ENCODE measurements at regions not wholly inside any gene's neighbourhood (a gene's known extent, or its start where the extent isn't known, plus 50 kb on each side); places are given as distances from the start of the nearest gene placed in this dataset.

DNA sequence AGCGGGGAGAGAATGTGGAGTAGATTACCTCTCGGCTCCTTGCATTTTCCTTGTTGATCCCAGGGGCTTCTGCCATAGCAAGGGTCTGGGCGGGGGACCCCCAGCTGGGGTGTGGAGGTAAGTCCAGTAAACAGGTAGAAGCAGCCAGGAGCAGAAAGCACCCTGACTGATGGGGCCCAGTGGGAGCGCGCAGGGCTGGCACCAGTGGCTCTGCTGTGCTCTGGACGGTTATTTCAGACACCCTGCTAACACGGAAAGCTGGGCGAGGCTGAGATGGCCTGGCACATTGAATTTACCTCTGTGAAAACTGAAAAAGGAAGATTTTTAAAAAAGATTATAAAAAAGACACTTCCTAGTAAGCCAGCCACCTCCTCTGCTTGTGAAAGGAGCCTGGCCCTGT, 88.4 kb upstream of the CALM2 start:
- Histone ChIP-seq H3K9ac (ENCODE audit: extremely low read depth, low read length, poor library complexity, severe bottlenecking) (no peak overlapping the region), H3K27ac (ENCODE audit: low read depth, low read length) (no peak overlapping the region), H3K36me3 (ENCODE audit: control insufficient read depth, insufficient read depth, low read length) (no peaks in the 10 kb centered on the region), H3K27me3 (ENCODE audit: control insufficient read depth, insufficient read depth, low read length, poor library complexity, severe bottlenecking) (no peaks in the 10 kb centered on the region), H3K9me3 (ENCODE audit: control insufficient read depth, low read length) (no peaks in the 10 kb centered on the region), H3K4me3 (ENCODE audit: low read length) (no peak overlapping the region), H3K4me1 (ENCODE audit: control insufficient read depth, insufficient read depth, low read length) (peaks cover 13% of the 10 kb centered on the region)
- no peaks in the 10 kb centered on the region for H3K9me3 Mint-ChIP-seq
- H3K4me3 Mint-ChIP-seq, result no peak overlapping the region
- H3K4me1 Mint-ChIP-seq, result peaks cover 25% of the 10 kb centered on the region
- no peak for DNase-seq
- no peaks in the 10 kb centered on the region for H3K36me3 Mint-ChIP-seq (ENCODE audit: low read depth)
- peak overlapping the region; percentile 55 for H3K27ac Mint-ChIP-seq
- TF ChIP-seq, protein P1, sequence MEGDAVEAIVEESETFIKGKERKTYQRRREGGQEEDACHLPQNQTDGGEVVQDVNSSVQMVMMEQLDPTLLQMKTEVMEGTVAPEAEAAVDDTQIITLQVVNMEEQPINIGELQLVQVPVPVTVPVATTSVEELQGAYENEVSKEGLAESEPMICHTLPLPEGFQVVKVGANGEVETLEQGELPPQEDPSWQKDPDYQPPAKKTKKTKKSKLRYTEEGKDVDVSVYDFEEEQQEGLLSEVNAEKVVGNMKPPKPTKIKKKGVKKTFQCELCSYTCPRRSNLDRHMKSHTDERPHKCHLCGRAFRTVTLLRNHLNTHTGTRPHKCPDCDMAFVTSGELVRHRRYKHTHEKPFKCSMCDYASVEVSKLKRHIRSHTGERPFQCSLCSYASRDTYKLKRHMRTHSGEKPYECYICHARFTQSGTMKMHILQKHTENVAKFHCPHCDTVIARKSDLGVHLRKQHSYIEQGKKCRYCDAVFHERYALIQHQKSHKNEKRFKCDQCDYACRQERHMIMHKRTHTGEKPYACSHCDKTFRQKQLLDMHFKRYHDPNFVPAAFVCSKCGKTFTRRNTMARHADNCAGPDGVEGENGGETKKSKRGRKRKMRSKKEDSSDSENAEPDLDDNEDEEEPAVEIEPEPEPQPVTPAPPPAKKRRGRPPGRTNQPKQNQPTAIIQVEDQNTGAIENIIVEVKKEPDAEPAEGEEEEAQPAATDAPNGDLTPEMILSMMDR (conservative IDR thresholded peaks at IDR 0.05), result no peak
- WGBS, 2 experiments (ENCODE audit: insufficient coverage in 1 of 2, insufficient read length in 1 of 2), result 92 to 98% methylated on average over 6 to 8 of the region's 8 CpGs
- H3K27me3 Mint-ChIP-seq (ENCODE audit: insufficient read depth), result no peaks in the 10 kb centered on the region

DNA sequence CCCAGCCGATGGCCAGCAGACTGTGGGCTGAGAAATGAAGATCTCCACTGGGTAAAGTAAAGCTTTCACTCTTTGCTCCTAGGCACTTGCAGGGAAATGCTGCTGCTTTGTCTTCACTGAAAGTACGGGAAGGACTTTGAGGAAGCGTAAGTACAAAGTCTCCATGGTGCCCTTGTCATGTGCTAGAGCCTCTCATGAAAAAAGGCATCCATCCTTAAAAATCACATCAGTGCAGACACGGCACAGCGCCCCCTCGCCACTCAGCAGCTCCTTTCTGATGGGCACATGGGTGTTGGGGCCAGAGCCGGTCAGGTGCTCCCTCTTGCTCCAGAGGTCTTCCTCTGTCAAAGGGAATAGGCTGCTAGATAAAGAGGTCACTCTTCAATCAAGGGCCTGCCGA, 87.8 kb upstream of the CALM2 start:
- no peaks in the 10 kb centered on the region for H3K9me3 Mint-ChIP-seq
- H3K9ac ChIP-seq (ENCODE audit: extremely low read depth, low read length, poor library complexity, severe bottlenecking), result no peak overlapping the region
- H3K27me3 ChIP-seq (ENCODE audit: control insufficient read depth, insufficient read depth, low read length, poor library complexity, severe bottlenecking), result no peaks in the 10 kb centered on the region
- H3K27me3 Mint-ChIP-seq (ENCODE audit: insufficient read depth), result no peaks in the 10 kb centered on the region
- H3K36me3 Mint-ChIP-seq (ENCODE audit: low read depth), result no peaks in the 10 kb centered on the region
- no peaks in the 10 kb centered on the region for H3K9me3 ChIP-seq (ENCODE audit: control insufficient read depth, low read length)
- no peak overlapping the region for H3K27ac Mint-ChIP-seq
- peaks cover 25% of the 10 kb centered on the region for H3K4me1 Mint-ChIP-seq
- no peak overlapping the region for H3K4me3 ChIP-seq (ENCODE audit: low read length)
- no peak overlapping the region for H3K27ac ChIP-seq (ENCODE audit: low read depth, low read length)
- peak; percentile 80 for DNase-seq
- TF ChIP-seq, protein P1 (conservative IDR thresholded peaks at IDR 0.05), result peak; percentile 61
- peaks cover 9% of the 10 kb centered on the region for H3K4me1 ChIP-seq (ENCODE audit: control insufficient read depth, insufficient read depth, low read length)
- WGBS, 2 experiments (ENCODE audit: insufficient coverage in 1 of 2, insufficient read length in 1 of 2), result 69 to 84% methylated on average over 8 of the region's 8 CpGs
- H3K4me3 Mint-ChIP-seq, result no peak overlapping the region
- no peaks in the 10 kb centered on the region for H3K36me3 ChIP-seq (ENCODE audit: control insufficient read depth, insufficient read depth, low read length)

DNA sequence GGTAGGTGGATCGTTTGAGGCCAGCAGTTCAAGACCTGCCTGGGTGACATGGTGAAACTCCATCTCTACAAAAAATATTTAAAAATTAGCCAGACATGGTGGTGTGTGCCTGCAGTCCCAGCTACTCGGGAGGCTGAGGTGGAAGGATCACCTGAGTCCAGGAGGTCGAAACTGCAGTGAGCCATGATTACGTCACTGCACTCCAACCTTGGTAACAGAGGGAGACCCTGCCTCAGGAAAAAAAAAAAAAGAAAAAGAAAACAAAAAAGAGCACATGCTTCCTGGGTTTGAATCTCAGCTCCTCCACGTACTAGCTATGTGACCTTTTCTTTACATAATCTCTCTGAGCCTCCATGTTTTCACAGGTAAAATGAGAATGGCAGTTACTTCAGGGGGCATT, 86.3 kb upstream of the CALM2 start:
- no peak overlapping the region for H3K4me3 ChIP-seq (ENCODE audit: low read length)
- H3K9ac ChIP-seq (ENCODE audit: extremely low read depth, low read length, poor library complexity, severe bottlenecking), result no peak overlapping the region
- H3K36me3 ChIP-seq (ENCODE audit: control insufficient read depth, insufficient read depth, low read length), result no peaks in the 10 kb centered on the region
- no peak overlapping the region for H3K27ac ChIP-seq (ENCODE audit: low read depth, low read length)
- 97% methylated on average over 4 to 5 of the region's 5 CpGs for WGBS, 2 experiments (ENCODE audit: insufficient coverage in 1 of 2, insufficient read length in 1 of 2)
- TF ChIP-seq, protein P1 (conservative IDR thresholded peaks at IDR 0.05), result no peak
- Mint-ChIP-seq H3K36me3 (ENCODE audit: low read depth) (no peaks in the 10 kb centered on the region), H3K27me3 (ENCODE audit: insufficient read depth) (no peaks in the 10 kb centered on the region), H3K27ac (no peak overlapping the region), H3K4me1 (peaks cover 25% of the 10 kb centered on the region), H3K9me3 (no peaks in the 10 kb centered on the region), H3K4me3 (no peak overlapping the region)
- no peaks in the 10 kb centered on the region for H3K9me3 ChIP-seq (ENCODE audit: control insufficient read depth, low read length)
- no peak for DNase-seq
- peaks cover 8% of the 10 kb centered on the region for H3K4me1 ChIP-seq (ENCODE audit: control insufficient read depth, insufficient read depth, low read length)
- H3K27me3 ChIP-seq (ENCODE audit: control insufficient read depth, insufficient read depth, low read length, poor library complexity, severe bottlenecking), result no peaks in the 10 kb centered on the region

Data from endodermal cell (in vitro differentiated cells).